Heart left ventricle (tissue), 13 donors: ENCODE measurements at regions not wholly inside any gene's neighbourhood (a gene's known extent, or its start where the extent isn't known, plus 50 kb on each side); places are given as distances from the start of the nearest gene placed in this dataset.

Experiments
- POLR2A ChIP-seq, 2 donors: fragments of 450-650 bp; IDR thresholded peaks; one replicate each; pipeline ENCODE4 v1.6.1; 2017; ENCODE audit warnings: antibody characterized with exemption in 2 of 2, mild to moderate bottlenecking in 2 of 2, moderate library complexity in 2 of 2
- TF ChIP-seq, protein P1 (sequence below), 12 donors: fragments of 200-600 bp; sonication (generic) in 4 of 12; IDR thresholded peaks; one replicate each; pipeline versions ENCODE4 v1.5.0 to v1.8.0; 2018 to 2022; ENCODE audit warnings: antibody characterized with exemption in 12 of 12, mild to moderate bottlenecking in 5 of 12
- donor health status: ischemic (EF 13 %, LVEDD 7.1; RV severe dilation, severe dysfunction).
- donor health status: DM: no; HTN: yes; CAD: no.
- donor health status: DM: no; HTN: no; CAD: no.
- donor health status: ischemic (EF 25% LVEDD 6.9; RV normal size, moderate dysfunction).
- donor health status: ischemic (EF 25% LVEDD 5.7; RV mildly dilated, moderate dysfunction).
- donor health status: ischemic (EF 35%, LVEDD 5.7; RV mildly dilated, moderate dysfunction).
- donor health status: nonischemic (EF 11% LVEDD 7.7; RV severe dilation, severe dysfunction).
- donor health status: DM: yes; HTN: yes; CAD: no.
- donor health status: PGD.
- donor health status: ischemic (EF 29% LVEDD 5.4; RV normal size, mild dysfunction).
- donor health status: nonischemic (EF 23%, LVEDD 6.1; RV moderate dilation, normal function).

DNA sequence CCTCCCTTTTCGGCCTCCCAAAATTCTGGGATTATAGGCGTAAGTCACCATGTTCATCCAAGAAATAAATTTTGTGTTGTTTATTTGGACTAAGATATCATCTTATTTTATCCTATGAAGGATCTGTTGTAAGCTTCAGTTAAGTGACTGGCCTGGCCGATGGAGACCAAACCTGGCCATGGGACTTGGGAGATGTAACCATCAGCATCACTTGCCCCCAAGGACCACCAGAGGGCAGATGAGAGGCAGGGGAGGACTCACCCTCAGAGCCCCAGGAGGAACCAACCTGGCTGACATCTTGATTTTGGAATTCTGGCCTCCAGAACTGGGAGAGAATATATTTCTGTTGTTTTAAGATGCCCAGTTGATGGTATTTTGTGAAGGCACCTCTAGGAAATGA lies 266.7 kb downstream of the CDH26 start:
- TF ChIP-seq, protein P1, sequence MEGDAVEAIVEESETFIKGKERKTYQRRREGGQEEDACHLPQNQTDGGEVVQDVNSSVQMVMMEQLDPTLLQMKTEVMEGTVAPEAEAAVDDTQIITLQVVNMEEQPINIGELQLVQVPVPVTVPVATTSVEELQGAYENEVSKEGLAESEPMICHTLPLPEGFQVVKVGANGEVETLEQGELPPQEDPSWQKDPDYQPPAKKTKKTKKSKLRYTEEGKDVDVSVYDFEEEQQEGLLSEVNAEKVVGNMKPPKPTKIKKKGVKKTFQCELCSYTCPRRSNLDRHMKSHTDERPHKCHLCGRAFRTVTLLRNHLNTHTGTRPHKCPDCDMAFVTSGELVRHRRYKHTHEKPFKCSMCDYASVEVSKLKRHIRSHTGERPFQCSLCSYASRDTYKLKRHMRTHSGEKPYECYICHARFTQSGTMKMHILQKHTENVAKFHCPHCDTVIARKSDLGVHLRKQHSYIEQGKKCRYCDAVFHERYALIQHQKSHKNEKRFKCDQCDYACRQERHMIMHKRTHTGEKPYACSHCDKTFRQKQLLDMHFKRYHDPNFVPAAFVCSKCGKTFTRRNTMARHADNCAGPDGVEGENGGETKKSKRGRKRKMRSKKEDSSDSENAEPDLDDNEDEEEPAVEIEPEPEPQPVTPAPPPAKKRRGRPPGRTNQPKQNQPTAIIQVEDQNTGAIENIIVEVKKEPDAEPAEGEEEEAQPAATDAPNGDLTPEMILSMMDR (IDR thresholded peaks at IDR 0.05), result peak in 3 of 12 donors; percentile 17 to 21 (median 18)
- no peak for TF ChIP-seq POLR2A (IDR thresholded peaks at IDR 0.05)
